Astrocyte (in vitro differentiated cells and primary cell): ENCODE measurements at regions not wholly inside any gene's neighbourhood (a gene's known extent, or its start where the extent isn't known, plus 50 kb on each side); places are given as distances from the start of the nearest gene placed in this dataset.

Experiments
- DNase-seq: peaks from one replicate; pipeline ENCODE4 v3.0.0-alpha.2; 2010; ENCODE audit warnings: low read depth
- FAIRE-seq: peaks from 2 replicates; lab custom pipeline; 2011; peaks lifted over from hg19 to GRCh38; lab: Jason Lieb, UNC
- H2AFZ ChIP-seq: 2 replicates; pipeline ENCODE4 v1.6.0; 2012; ENCODE audit warnings: low read depth, low read length, inconsistent platforms
- H3K27ac ChIP-seq: 2 replicates; pipeline ENCODE4 v1.5.1; 2011; ENCODE audit warnings: low read depth, low read length, inconsistent platforms
- H3K27me3 ChIP-seq: 2 replicates; pipeline ENCODE4 v1.6.0; 2011; ENCODE audit warnings: low read length, inconsistent platforms; ENCODE audit not compliant: insufficient read depth
- H3K36me3 ChIP-seq: 2 replicates; pipeline ENCODE4 v1.5.1; 2011; ENCODE audit warnings: low read length, inconsistent platforms; ENCODE audit not compliant: insufficient read depth
- H3K4me1 ChIP-seq: 2 replicates; pipeline ENCODE4 v1.5.1; 2011; ENCODE audit warnings: low read length, inconsistent platforms; ENCODE audit not compliant: insufficient read depth
- H3K4me2 ChIP-seq: 2 replicates; pipeline ENCODE4 v1.6.0; 2012; ENCODE audit warnings: low read length, inconsistent platforms
- H3K4me3 ChIP-seq: 2 replicates; pipeline ENCODE4 v1.5.1; 2011; ENCODE audit warnings: low read depth, mild to moderate bottlenecking, low read length, inconsistent platforms; ENCODE audit not compliant: insufficient read depth
- H3K79me2 ChIP-seq: 2 replicates; pipeline ENCODE4 v1.6.0; 2012; ENCODE audit warnings: mild to moderate bottlenecking, low read length, inconsistent platforms; ENCODE audit not compliant: insufficient read depth
- H3K9ac ChIP-seq: 2 replicates; pipeline ENCODE4 v1.6.0; 2012; ENCODE audit warnings: mild to moderate bottlenecking, low read length, inconsistent platforms
- H3K9me3 ChIP-seq: 2 replicates; pipeline ENCODE4 v1.5.1; 2012; ENCODE audit warnings: low read depth, mild to moderate bottlenecking, low read length, inconsistent platforms; ENCODE audit not compliant: insufficient read depth
- H4K20me1 ChIP-seq: 2 replicates; pipeline ENCODE4 v1.6.0; 2012; ENCODE audit warnings: low read length, inconsistent platforms; ENCODE audit not compliant: insufficient read depth
- H3K27ac Mint-ChIP-seq: one replicate; pipeline ENCODE4 v1.8.0; 2021; ENCODE audit warnings: mild to moderate bottlenecking, mixed read lengths; ENCODE audit not compliant: unreplicated experiment
- H3K27me3 Mint-ChIP-seq: one replicate; pipeline ENCODE4 v1.8.0; 2021; ENCODE audit warnings: low read depth, mixed read lengths; ENCODE audit not compliant: unreplicated experiment
- H3K36me3 Mint-ChIP-seq: one replicate; pipeline ENCODE4 v1.8.0; 2021; ENCODE audit warnings: low read depth, mixed read lengths; ENCODE audit not compliant: unreplicated experiment
- H3K4me1 Mint-ChIP-seq: one replicate; pipeline ENCODE4 v1.8.0; 2021; ENCODE audit warnings: low read depth, mixed read lengths; ENCODE audit not compliant: unreplicated experiment
- H3K4me3 Mint-ChIP-seq: one replicate; pipeline ENCODE4 v1.8.0; 2021; ENCODE audit warnings: mild to moderate bottlenecking, moderate library complexity, mixed read lengths; ENCODE audit not compliant: unreplicated experiment
- H3K9me3 Mint-ChIP-seq: one replicate; pipeline ENCODE4 v1.8.0; 2021; ENCODE audit warnings: mild to moderate bottlenecking, mixed read lengths; ENCODE audit not compliant: unreplicated experiment
- EZH2 ChIP-seq: IDR thresholded peaks from 2 replicates; pipeline ENCODE4 v1.6.1; 2012; ENCODE audit warnings: mild to moderate bottlenecking, low read length, inconsistent platforms; ENCODE audit not compliant: insufficient read depth
- TF ChIP-seq, protein P1 (sequence below): IDR thresholded peaks from 2 replicates; pipeline ENCODE4 v1.5.1; 2011; ENCODE audit warnings: low read depth, mild to moderate bottlenecking, inconsistent platforms, low read length, moderate library complexity; ENCODE audit not compliant: insufficient read depth

DNA sequence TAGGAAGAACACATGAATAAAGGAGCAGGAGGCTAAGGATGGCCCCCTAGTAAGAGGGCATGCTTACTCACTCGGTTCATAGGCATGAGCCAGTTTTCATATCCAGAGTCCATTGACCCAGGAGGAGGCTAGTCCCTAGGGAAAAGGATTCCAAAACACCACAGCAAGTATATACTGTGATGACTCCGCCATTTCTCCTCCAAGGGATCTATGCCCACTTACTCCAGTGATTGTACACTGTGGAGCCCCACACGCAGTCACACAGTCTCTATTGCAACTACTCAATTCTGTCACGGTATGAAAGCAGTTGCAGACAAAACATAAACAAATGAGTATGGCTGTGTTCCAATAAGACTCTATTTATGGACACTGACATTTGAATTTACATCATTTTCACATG is 117.7 kb upstream of the ALDH1B1 start:
- H3K4me2 ChIP-seq, result no peak overlapping the region
- peaks cover 10% of the 10 kb centered on the region for H3K27me3 ChIP-seq
- Mint-ChIP-seq H3K9me3 (peaks cover 7% of the 10 kb centered on the region), H3K36me3 (peaks cover 2% of the 10 kb centered on the region), H3K4me3 (no peak overlapping the region), H3K4me1 (peaks cover 3% of the 10 kb centered on the region), H3K27ac (no peak overlapping the region), H3K27me3 (peaks cover 48% of the 10 kb centered on the region)
- H3K4me3 ChIP-seq, result no peak overlapping the region
- no peak overlapping the region for H2AFZ ChIP-seq
- TF ChIP-seq EZH2, result no peak
- TF ChIP-seq, protein P1, sequence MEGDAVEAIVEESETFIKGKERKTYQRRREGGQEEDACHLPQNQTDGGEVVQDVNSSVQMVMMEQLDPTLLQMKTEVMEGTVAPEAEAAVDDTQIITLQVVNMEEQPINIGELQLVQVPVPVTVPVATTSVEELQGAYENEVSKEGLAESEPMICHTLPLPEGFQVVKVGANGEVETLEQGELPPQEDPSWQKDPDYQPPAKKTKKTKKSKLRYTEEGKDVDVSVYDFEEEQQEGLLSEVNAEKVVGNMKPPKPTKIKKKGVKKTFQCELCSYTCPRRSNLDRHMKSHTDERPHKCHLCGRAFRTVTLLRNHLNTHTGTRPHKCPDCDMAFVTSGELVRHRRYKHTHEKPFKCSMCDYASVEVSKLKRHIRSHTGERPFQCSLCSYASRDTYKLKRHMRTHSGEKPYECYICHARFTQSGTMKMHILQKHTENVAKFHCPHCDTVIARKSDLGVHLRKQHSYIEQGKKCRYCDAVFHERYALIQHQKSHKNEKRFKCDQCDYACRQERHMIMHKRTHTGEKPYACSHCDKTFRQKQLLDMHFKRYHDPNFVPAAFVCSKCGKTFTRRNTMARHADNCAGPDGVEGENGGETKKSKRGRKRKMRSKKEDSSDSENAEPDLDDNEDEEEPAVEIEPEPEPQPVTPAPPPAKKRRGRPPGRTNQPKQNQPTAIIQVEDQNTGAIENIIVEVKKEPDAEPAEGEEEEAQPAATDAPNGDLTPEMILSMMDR, result no peak
- H3K36me3 ChIP-seq, result no peaks in the 10 kb centered on the region
- no peaks in the 10 kb centered on the region for H3K4me1 ChIP-seq
- no peak overlapping the region for H3K9ac ChIP-seq
- no peaks in the 10 kb centered on the region for H3K9me3 ChIP-seq
- no peaks in the 10 kb centered on the region for H4K20me1 ChIP-seq
- FAIRE-seq (no peak), DNase-seq (no peak)
- H3K79me2 ChIP-seq, result no peaks in the 10 kb centered on the region
- H3K27ac ChIP-seq, result no peak overlapping the region

DNA sequence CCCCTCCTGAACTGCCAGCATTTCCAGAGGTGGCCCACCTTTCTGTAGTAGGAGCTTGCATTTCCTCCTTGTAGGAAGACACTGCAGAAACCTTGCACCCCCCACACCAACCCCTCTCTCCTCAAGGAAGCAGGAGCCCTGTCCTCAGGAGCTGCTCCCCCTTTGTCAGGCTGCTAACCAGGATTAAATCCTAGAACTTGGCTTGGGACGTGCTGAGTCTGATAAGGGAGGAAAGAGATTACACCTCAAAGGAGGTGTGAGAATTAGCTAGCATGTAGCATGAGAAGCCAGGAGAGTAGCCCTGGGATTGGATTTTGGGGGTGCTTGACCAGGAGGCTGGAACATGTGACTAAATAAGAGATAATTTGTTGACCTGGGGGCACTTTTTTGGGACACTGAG is 119.8 kb upstream of the ALDH1B1 start:
- no peak for DNase-seq

DNA sequence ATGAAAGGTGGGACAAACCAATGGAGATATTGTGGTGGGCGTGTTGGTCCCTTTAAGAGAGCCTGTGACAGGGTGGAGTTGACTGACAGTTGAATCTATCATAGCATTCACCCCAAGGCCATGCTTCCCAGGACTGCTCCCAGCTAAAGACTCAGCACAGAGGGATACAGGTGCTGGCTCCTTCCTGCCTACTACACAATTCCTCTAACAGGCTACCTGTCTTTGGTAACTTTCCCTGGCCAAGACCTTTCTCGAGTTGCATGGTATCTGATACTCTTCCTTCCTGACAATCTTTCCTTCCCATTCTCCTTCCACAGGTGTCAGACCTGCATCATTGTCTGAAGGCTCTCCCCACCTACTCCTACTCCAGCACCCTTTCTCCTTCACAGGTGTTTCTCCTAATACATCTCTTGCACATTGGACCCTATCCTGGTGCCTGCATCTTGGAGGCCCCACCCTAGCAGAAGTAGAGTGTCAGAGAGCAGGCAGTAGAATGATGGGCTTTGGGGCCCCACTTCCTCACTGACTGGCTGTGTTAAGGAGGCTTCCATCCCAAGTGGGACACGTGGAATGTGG is 120.7 kb upstream of the ALDH1B1 start:
- Histone ChIP-seq H3K4me2 (no peak overlapping the region), H3K36me3 (no peaks in the 10 kb centered on the region), H3K27ac (no peak overlapping the region), H3K4me1 (no peaks in the 10 kb centered on the region), H2AFZ (no peak overlapping the region), H3K79me2 (no peaks in the 10 kb centered on the region), H4K20me1 (no peaks in the 10 kb centered on the region), H3K27me3 (peaks cover 14% of the 10 kb centered on the region), H3K9me3 (no peaks in the 10 kb centered on the region), H3K4me3 (no peak overlapping the region), H3K9ac (no peak overlapping the region)
- no peak overlapping the region for H3K4me3 Mint-ChIP-seq
- no peak for FAIRE-seq
- TF ChIP-seq, protein P1, result no peak
- no peak for TF ChIP-seq EZH2
- H3K27ac Mint-ChIP-seq, result no peak overlapping the region
- no peak for DNase-seq
- H3K27me3 Mint-ChIP-seq, result peaks cover 35% of the 10 kb centered on the region
- no peaks in the 10 kb centered on the region for H3K4me1 Mint-ChIP-seq
- H3K36me3 Mint-ChIP-seq, result peaks cover 2% of the 10 kb centered on the region
- H3K9me3 Mint-ChIP-seq, result peaks cover 4% of the 10 kb centered on the region

More for the DNA sequence above, 119.8 kb upstream of the ALDH1B1 start:
- peaks cover 2% of the 10 kb centered on the region for H3K36me3 Mint-ChIP-seq
- H3K9me3 ChIP-seq, result no peaks in the 10 kb centered on the region
- FAIRE-seq, result no peak
- no peak overlapping the region for H3K4me3 Mint-ChIP-seq
- H3K9ac ChIP-seq, result no peak overlapping the region
- no peak overlapping the region for H3K27ac Mint-ChIP-seq
- H2AFZ ChIP-seq, result no peak overlapping the region
- no peaks in the 10 kb centered on the region for H3K36me3 ChIP-seq
- H3K4me1 Mint-ChIP-seq, result no peaks in the 10 kb centered on the region
- no peak overlapping the region for H3K27ac ChIP-seq
- TF ChIP-seq, protein P1, result no peak
- TF ChIP-seq EZH2, result no peak
- H3K4me1 ChIP-seq, result no peaks in the 10 kb centered on the region
- H3K9me3 Mint-ChIP-seq, result peaks cover 3% of the 10 kb centered on the region
- H3K79me2 ChIP-seq, result no peaks in the 10 kb centered on the region
- H3K27me3 ChIP-seq, result peaks cover 17% of the 10 kb centered on the region
- peaks cover 41% of the 10 kb centered on the region for H3K27me3 Mint-ChIP-seq
- no peak overlapping the region for H3K4me2 ChIP-seq
- H3K4me3 ChIP-seq, result no peak overlapping the region
- no peaks in the 10 kb centered on the region for H4K20me1 ChIP-seq
